CD4-positive, alpha-beta T cell treated with Interleukin-6 for 4 hours (primary cell): ENCODE measurements at regions not wholly inside any gene's neighbourhood (a gene's known extent, or its start where the extent isn't known, plus 50 kb on each side); places are given as distances from the start of the nearest gene placed in this dataset.
A peak's percentile ranks its signal among the peaks of the same experiment; 100 is the strongest.

ENCODE experiments used
- DNase-seq: peaks from one replicate; pipeline ENCODE4 v3.0.0-alpha.2; 2020; ENCODE audit warnings: mixed read lengths

- DNase-seq, result no peak
These were observed 331.1 kb downstream of the MLLT3 start for GRCh38 chr9:20291201-20291600.

GRCh38 chr9:20290257-20290656 is 332.0 kb downstream of the MLLT3 start:
- DNase-seq, result no peak

- no peak for DNase-seq
These were observed 332.8 kb downstream of the MLLT3 start for GRCh38 chr9:20289423-20290010.

- no peak for DNase-seq
These were observed 335.3 kb downstream of the MLLT3 start for GRCh38 chr9:20286969-20287368.

GRCh38 chr9:20286154-20286700 is 336.1 kb downstream of the MLLT3 start:
- DNase-seq, result no peak

GRCh38 chr9:20284601-20285289 is 337.6 kb downstream of the MLLT3 start:
- no peak for DNase-seq

- no peak for DNase-seq
These were observed 342.0 kb downstream of the MLLT3 start for GRCh38 chr9:20280330-20280729.

GRCh38 chr9:20276762-20277161 is 345.5 kb downstream of the MLLT3 start:
- DNase-seq, result no peak

GRCh38 chr9:20271723-20272122 is 350.6 kb downstream of the MLLT3 start:
- DNase-seq, result no peak

GRCh38 chr9:20271096-20271495 is 351.2 kb downstream of the MLLT3 start:
- DNase-seq, result no peak

- no peak for DNase-seq
These were observed 352.1 kb downstream of the MLLT3 start for GRCh38 chr9:20270161-20270560.

GRCh38 chr9:20269620-20270019 is 352.7 kb downstream of the MLLT3 start:
- DNase-seq, result no peak

GRCh38 chr9:20264896-20265295 is 357.4 kb downstream of the MLLT3 start:
- no peak for DNase-seq

GRCh38 chr9:20262611-20263010 is 359.7 kb downstream of the MLLT3 start:
- DNase-seq, result no peak

GRCh38 chr9:20256284-20256948 is 365.9 kb downstream of the MLLT3 start:
- no peak for DNase-seq

- DNase-seq, result no peak
These were observed 367.2 kb downstream of the MLLT3 start for GRCh38 chr9:20255052-20255451.

- DNase-seq, result no peak
These were observed 368.7 kb downstream of the MLLT3 start for GRCh38 chr9:20253635-20254034.

- no peak for DNase-seq
These were observed 369.5 kb downstream of the MLLT3 start for GRCh38 chr9:20252778-20253177.

GRCh38 chr9:20250791-20251190 is 371.5 kb downstream of the MLLT3 start:
- DNase-seq, result no peak

- no peak for DNase-seq
These were observed 378.0 kb downstream of the MLLT3 start for GRCh38 chr9:20244271-20244670.

GRCh38 chr9:20243841-20244240 is 378.5 kb downstream of the MLLT3 start:
- DNase-seq, result peak; percentile 12

GRCh38 chr9:20242510-20243189 is 379.6 kb downstream of the MLLT3 start:
- peak; percentile 63 for DNase-seq

GRCh38 chr9:20240498-20240897 is 381.8 kb downstream of the MLLT3 start:
- no peak for DNase-seq
